Testis (tissue), 2 donors: ENCODE measurements at regions not wholly inside any gene's neighbourhood (a gene's known extent, or its start where the extent isn't known, plus 50 kb on each side); places are given as distances from the start of the nearest gene placed in this dataset.

Source experiments
- DNase-seq: peaks from one replicate; pipeline ENCODE4 v3.0.0-alpha.2; 2019
- H3K27ac ChIP-seq, 2 donors: fragments of 200-600 bp; sonication (generic); one replicate each; pipeline ENCODE4 v1.5.1; 2019
- H3K27me3 ChIP-seq: fragments of 200-600 bp; sonication (generic); one replicate; pipeline ENCODE4 v1.5.1; 2019
- H3K36me3 ChIP-seq: fragments of 200-600 bp; sonication (generic); one replicate; pipeline ENCODE4 v1.5.1; 2017; ENCODE audit warnings: low read depth; ENCODE audit errors: missing control alignments
- H3K4me1 ChIP-seq: fragments of 200-600 bp; sonication (generic); one replicate; pipeline ENCODE4 v1.5.1; 2019
- H3K4me3 ChIP-seq, 2 donors: fragments of 200-600 bp; sonication (generic); one replicate each; pipeline ENCODE4 v1.5.1; 2017 to 2019
- H3K9me3 ChIP-seq: fragments of 200-600 bp; sonication (generic); one replicate; pipeline ENCODE4 v1.5.1; 2017
- CTCF ChIP-seq, 3 experiments: fragments of 450-650 bp in 2 of 3; fragments of 200-600 bp in 1 of 3; sonication (generic) in 1 of 3; IDR thresholded peaks; one replicate each; pipeline ENCODE4 v1.5.1; 2016 to 2019; ENCODE audit warnings: antibody characterized with exemption in 3 of 3, mild to moderate bottlenecking in 2 of 3, moderate library complexity in 1 of 3
- POLR2A ChIP-seq: fragments of 450-650 bp; IDR thresholded peaks from one replicate; pipeline ENCODE4 v1.6.1; 2017; ENCODE audit warnings: antibody characterized with exemption, mild to moderate bottlenecking, moderate library complexity
- WGBS, 2 donors: methylation state at CpG; one replicate each; pipeline ENCODE4 v1.1.5; 2018; 5-methylcytosine and 5-hydroxymethylcytosine counted together
- intact Hi-C: fragments of 100-400 bp; cut with DNase I; formaldehyde crosslinking; loops from one replicate; pipeline ENCODE4 v1.15.1; 2023; ENCODE audit warnings: low total_unique reads

- Histone ChIP-seq H3K4me1 (no peaks in the 10 kb centered on the region), H3K27ac (no peak overlapping the region), H3K4me3 (no peak overlapping the region), H3K36me3 (no peaks in the 10 kb centered on the region), H3K9me3 (no peaks in the 10 kb centered on the region), H3K27me3 (no peaks in the 10 kb centered on the region)
- TF ChIP-seq CTCF (IDR thresholded peaks at IDR 0.05) (no peak), POLR2A (no peak)
- 68 to 69% methylated on average over 2 of the region's 2 CpGs for WGBS, 2 donors
- DNase-seq: no peak
- intact Hi-C loops: no loop called here
These were observed 1726.5 kb downstream of the MAT2B start for GRCh38 chr5:165231821-165232508.

GRCh38 chr5:165232509-165233028 lies 1727.2 kb downstream of the MAT2B start:
- intact Hi-C loops: no loop called here

GRCh38 chr5:165241811-165242210 lies 1736.4 kb downstream of the MAT2B start:
- no peaks in the 10 kb centered on the region for H3K36me3 ChIP-seq

More at GRCh38 chr5:165232509-165233028, 1727.2 kb downstream of the MAT2B start:
- Histone ChIP-seq H3K27ac (no peak overlapping the region), H3K4me3 (no peak overlapping the region), H3K36me3 (no peaks in the 10 kb centered on the region), H3K9me3 (no peaks in the 10 kb centered on the region), H3K4me1 (no peaks in the 10 kb centered on the region), H3K27me3 (no peaks in the 10 kb centered on the region)
- no peak for TF ChIP-seq POLR2A
- no peak for TF ChIP-seq CTCF (IDR thresholded peaks at IDR 0.05)
- DNase-seq: no peak
- 53 to 55% methylated on average over 4 of the region's 4 CpGs for WGBS, 2 donors

GRCh38 chr5:165242646-165243045 lies 1737.2 kb downstream of the MAT2B start:
- Histone ChIP-seq H3K36me3 (no peaks in the 10 kb centered on the region), H3K27ac (no peak overlapping the region), H3K4me3 (no peak overlapping the region), H3K27me3 (no peaks in the 10 kb centered on the region), H3K4me1 (no peaks in the 10 kb centered on the region), H3K9me3 (no peaks in the 10 kb centered on the region)
- TF ChIP-seq POLR2A (no peak), CTCF (IDR thresholded peaks at IDR 0.05) (no peak)
- intact Hi-C loops: no loop called here
- no peak for DNase-seq
- 52 to 57% methylated on average over 2 of the region's 2 CpGs for WGBS, 2 donors

More at GRCh38 chr5:165241811-165242210, 1736.4 kb downstream of the MAT2B start:
- WGBS, 2 donors: 93 to 94% methylated on average over 1 of the region's 1 CpG
- Histone ChIP-seq H3K27ac (no peak overlapping the region), H3K27me3 (no peaks in the 10 kb centered on the region), H3K9me3 (no peaks in the 10 kb centered on the region), H3K4me3 (no peak overlapping the region), H3K4me1 (no peaks in the 10 kb centered on the region)
- TF ChIP-seq CTCF (IDR thresholded peaks at IDR 0.05): no peak
- TF ChIP-seq POLR2A: no peak
- intact Hi-C loops: no loop called here
- no peak for DNase-seq

- WGBS, 2 donors: 81 to 86% methylated on average over 3 of the region's 3 CpGs
- no peaks in the 10 kb centered on the region for H3K9me3 ChIP-seq
- H3K4me3 ChIP-seq: no peak overlapping the region
- no peak for DNase-seq
- no peaks in the 10 kb centered on the region for H3K27me3 ChIP-seq
- intact Hi-C loops: no loop called here
- H3K36me3 ChIP-seq: no peaks in the 10 kb centered on the region
- H3K27ac ChIP-seq: no peak overlapping the region
- no peak for TF ChIP-seq CTCF (IDR thresholded peaks at IDR 0.05)
- no peak for TF ChIP-seq POLR2A
- no peaks in the 10 kb centered on the region for H3K4me1 ChIP-seq
These were observed 1739.0 kb downstream of the MAT2B start for GRCh38 chr5:165244407-165244806.
